NCI-H187 treated with DMSO at 0.1 percent for 48 hours (cell line): ENCODE measurements at regions not wholly inside any gene's neighbourhood (a gene's known extent, or its start where the extent isn't known, plus 50 kb on each side); places are given as distances from the start of the nearest gene placed in this dataset.

ENCODE experiments used
- DNase-seq: peaks from one replicate; lab custom pipeline; 2025; lab: John Stamatoyannopoulos, UW

- DNase-seq = no peak
Observed at GRCh38 chr16:27718201-27719105, 168.5 kb downstream of the KATNIP start.

- DNase-seq = no peak
Observed at GRCh38 chr16:27719106-27719445, 169.1 kb downstream of the KATNIP start.

GRCh38 chr16:27720731-27721530 lies 171.0 kb downstream of the KATNIP start:
- no peak for DNase-seq

- no peak for DNase-seq
Observed at GRCh38 chr16:27721531-27722181, 171.7 kb downstream of the KATNIP start.

GRCh38 chr16:27722207-27722606 lies 172.3 kb downstream of the KATNIP start:
- no peak for DNase-seq

- DNase-seq = no peak
Observed at GRCh38 chr16:27722892-27723450, 173.0 kb downstream of the KATNIP start.

GRCh38 chr16:27723711-27724481 lies 174.0 kb downstream of the KATNIP start:
- DNase-seq = no peak

GRCh38 chr16:27724482-27725235 lies 174.7 kb downstream of the KATNIP start:
- no peak for DNase-seq

- no peak for DNase-seq
Observed at GRCh38 chr16:27725236-27726000, 175.5 kb downstream of the KATNIP start.

GRCh38 chr16:27726621-27727261 lies 176.8 kb downstream of the KATNIP start:
- DNase-seq = no peak

GRCh38 chr16:27727941-27728340 lies 178.0 kb downstream of the KATNIP start:
- no peak for DNase-seq

- no peak for DNase-seq
Observed at GRCh38 chr16:27728691-27729090, 178.7 kb downstream of the KATNIP start.

GRCh38 chr16:27729516-27730304 lies 179.8 kb downstream of the KATNIP start:
- no peak for DNase-seq

- DNase-seq = no peak
Observed at GRCh38 chr16:27730661-27731210, 180.8 kb downstream of the KATNIP start.

GRCh38 chr16:27735031-27735430 lies 185.1 kb downstream of the KATNIP start:
- DNase-seq = no peak

- no peak for DNase-seq
Observed at GRCh38 chr16:27736431-27736830, 186.5 kb downstream of the KATNIP start.

GRCh38 chr16:27737513-27737912 lies 187.6 kb downstream of the KATNIP start:
- no peak for DNase-seq
